Tibial nerve (tissue), 4 donors: ENCODE measurements at regions not wholly inside any gene's neighbourhood (a gene's known extent, or its start where the extent isn't known, plus 50 kb on each side); places are given as distances from the start of the nearest gene placed in this dataset.

Experiments used
- DNase-seq, 2 donors: peaks; one replicate each; pipeline ENCODE4 v3.0.0-alpha.2; 2019; ENCODE audit warnings: low spot score in 2 of 2
- H3K27ac ChIP-seq, 4 donors: fragments of 200-600 bp; sonication (generic) in 3 of 4; one replicate each; pipeline ENCODE4 v1.5.1; 2017 to 2019; ENCODE audit warnings: mild to moderate bottlenecking in 1 of 4
- H3K27me3 ChIP-seq, 2 donors: fragments of 200-600 bp; sonication (generic) in 1 of 2; one replicate each; pipeline versions ENCODE4 v1.5.1 to v1.6.0; 2017 to 2019
- H3K36me3 ChIP-seq, 3 donors: fragments of 200-600 bp; sonication (generic); one replicate each; pipeline ENCODE4 v1.5.1; 2018 to 2019
- H3K4me1 ChIP-seq, 4 donors: fragments of 200-600 bp; sonication (generic) in 3 of 4; one replicate each; pipeline ENCODE4 v1.5.1; 2017 to 2019
- H3K4me3 ChIP-seq, 4 donors: fragments of 200-600 bp; sonication (generic) in 3 of 4; one replicate each; pipeline ENCODE4 v1.5.1; 2017 to 2019; ENCODE audit warnings: mild to moderate bottlenecking in 1 of 4, moderate library complexity in 1 of 4
- H3K9me3 ChIP-seq, 4 donors: fragments of 200-600 bp; sonication (generic) in 3 of 4; one replicate each; pipeline ENCODE4 v1.5.1; 2017 to 2019
- EP300 ChIP-seq, 2 donors: sonication (generic); formaldehyde crosslinking; IDR thresholded peaks; one replicate each; pipeline ENCODE4 v1.6.1; 2017; ENCODE audit warnings: antibody characterized with exemption in 2 of 2, mild to moderate bottlenecking in 1 of 2
- POLR2A ChIP-seq, 2 donors: fragments of 450-650 bp; IDR thresholded peaks; one replicate each; pipeline ENCODE4 v1.6.1; 2017; ENCODE audit warnings: antibody characterized with exemption in 2 of 2, mild to moderate bottlenecking in 2 of 2, moderate library complexity in 2 of 2
- WGBS, 2 donors: methylation state at CpG; one replicate each; pipeline ENCODE4 v1.1.5; 2018; 5-methylcytosine and 5-hydroxymethylcytosine counted together
- TF ChIP-seq, protein P1 (sequence below), 5 experiments: fragments of 200-600 bp in 3 of 5; fragments of 450-650 bp in 2 of 5; sonication (generic) in 3 of 5; IDR thresholded peaks; one replicate each; pipeline ENCODE4 v1.5.1; 2016 to 2019; ENCODE audit warnings: antibody characterized with exemption in 5 of 5, mild to moderate bottlenecking in 3 of 5, moderate library complexity in 2 of 5

DNA sequence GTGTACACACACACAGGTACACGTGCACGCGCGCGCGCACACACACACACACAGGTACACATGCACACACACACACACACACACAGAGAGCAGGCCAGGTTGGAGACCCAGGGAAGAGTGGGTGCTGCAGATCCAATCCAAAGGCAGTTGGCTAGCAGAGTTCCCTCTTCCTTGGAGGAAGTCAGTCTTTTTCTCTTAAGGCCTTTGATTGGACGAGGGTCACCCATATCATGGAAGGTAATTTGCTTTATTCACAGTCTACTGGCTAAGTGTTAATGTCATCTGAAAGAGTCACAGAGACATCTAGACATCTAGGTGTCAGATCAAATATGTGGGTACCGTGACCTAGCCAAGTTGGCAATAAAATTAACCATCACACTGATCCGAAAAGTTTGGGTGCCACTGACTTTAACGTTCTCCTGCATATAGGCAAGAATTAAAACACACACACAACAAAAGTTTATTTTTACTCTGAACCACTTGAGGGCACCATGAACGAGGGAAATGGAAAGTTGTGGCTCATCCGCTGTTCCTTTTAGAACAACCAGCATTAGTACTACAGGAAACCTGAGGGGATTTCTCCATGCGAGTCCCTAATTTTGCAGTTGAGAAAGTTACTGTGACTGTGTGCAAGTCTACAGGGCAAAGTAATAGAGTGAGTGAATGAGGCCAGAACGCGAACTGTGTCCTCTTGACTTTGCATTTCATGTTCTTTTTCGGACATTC, 66.0 kb upstream of the STOX2 start:
- DNase-seq: no peak
- TF ChIP-seq, protein P1, sequence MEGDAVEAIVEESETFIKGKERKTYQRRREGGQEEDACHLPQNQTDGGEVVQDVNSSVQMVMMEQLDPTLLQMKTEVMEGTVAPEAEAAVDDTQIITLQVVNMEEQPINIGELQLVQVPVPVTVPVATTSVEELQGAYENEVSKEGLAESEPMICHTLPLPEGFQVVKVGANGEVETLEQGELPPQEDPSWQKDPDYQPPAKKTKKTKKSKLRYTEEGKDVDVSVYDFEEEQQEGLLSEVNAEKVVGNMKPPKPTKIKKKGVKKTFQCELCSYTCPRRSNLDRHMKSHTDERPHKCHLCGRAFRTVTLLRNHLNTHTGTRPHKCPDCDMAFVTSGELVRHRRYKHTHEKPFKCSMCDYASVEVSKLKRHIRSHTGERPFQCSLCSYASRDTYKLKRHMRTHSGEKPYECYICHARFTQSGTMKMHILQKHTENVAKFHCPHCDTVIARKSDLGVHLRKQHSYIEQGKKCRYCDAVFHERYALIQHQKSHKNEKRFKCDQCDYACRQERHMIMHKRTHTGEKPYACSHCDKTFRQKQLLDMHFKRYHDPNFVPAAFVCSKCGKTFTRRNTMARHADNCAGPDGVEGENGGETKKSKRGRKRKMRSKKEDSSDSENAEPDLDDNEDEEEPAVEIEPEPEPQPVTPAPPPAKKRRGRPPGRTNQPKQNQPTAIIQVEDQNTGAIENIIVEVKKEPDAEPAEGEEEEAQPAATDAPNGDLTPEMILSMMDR (IDR thresholded peaks at IDR 0.05): peak in 3 of 5 experiments; percentile 7 to 16 (median 16)
- TF ChIP-seq EP300 (IDR thresholded peaks at IDR 0.05): no peak
- peak overlapping the region in 1 of 4 donors; percentile 33 for H3K27ac ChIP-seq
- no peaks in the 10 kb centered on the region for H3K36me3 ChIP-seq
- H3K4me1 ChIP-seq: peaks cover 0 to 9% (median 3%) of the 10 kb centered on the region in 4 donors
- H3K9me3 ChIP-seq: no peaks in the 10 kb centered on the region
- no peaks in the 10 kb centered on the region for H3K27me3 ChIP-seq
- WGBS, 2 donors: 60 to 65% methylated on average over 16 of the region's 16 CpGs
- no peak overlapping the region for H3K4me3 ChIP-seq

- TF ChIP-seq, protein P1 (IDR thresholded peaks at IDR 0.05): peak; percentile 67 to 87 (median 84)
- TF ChIP-seq POLR2A (IDR thresholded peaks at IDR 0.05): no peak
- peak; percentile 76 to 91 for DNase-seq
- H3K9me3 ChIP-seq: no peaks in the 10 kb centered on the region
- no peaks in the 10 kb centered on the region for H3K36me3 ChIP-seq
- no peak overlapping the region for H3K4me3 ChIP-seq
- H3K27ac ChIP-seq: peak overlapping the region in 2 of 4 donors; percentile 12 to 33
- H3K4me1 ChIP-seq: peaks cover 0 to 9% (median 3%) of the 10 kb centered on the region in 4 donors
- H3K27me3 ChIP-seq: no peaks in the 10 kb centered on the region
- WGBS, 2 donors: 4 to 5% methylated on average over 5 of the region's 5 CpGs
Observed at GRCh38 chr4:183840311-183840710, 64.8 kb upstream of the STOX2 start.

DNA sequence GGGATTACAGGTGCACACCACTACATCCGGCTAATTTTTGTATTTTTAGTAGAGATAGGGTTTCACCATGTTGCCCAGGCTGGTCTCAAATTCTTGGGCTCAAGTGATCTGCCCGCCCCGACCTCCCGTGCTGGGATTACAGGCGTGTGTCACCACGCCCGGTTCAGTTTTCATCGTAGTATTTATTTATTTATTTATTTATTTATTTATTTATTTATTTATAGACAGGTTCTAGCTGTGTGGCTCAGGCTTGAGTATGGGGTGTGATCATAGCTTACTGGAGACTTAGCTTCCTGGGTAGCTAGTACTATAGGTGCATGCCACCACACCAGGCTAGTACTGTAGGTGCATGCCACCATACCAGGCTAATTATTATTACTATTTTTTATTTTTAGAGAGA, 64.1 kb upstream of the STOX2 start:
- no peak overlapping the region for H3K4me3 ChIP-seq
- H3K36me3 ChIP-seq: no peaks in the 10 kb centered on the region
- no peak for TF ChIP-seq POLR2A (IDR thresholded peaks at IDR 0.05)
- TF ChIP-seq, protein P1 (IDR thresholded peaks at IDR 0.05): no peak
- H3K27ac ChIP-seq: no peak overlapping the region
- no peaks in the 10 kb centered on the region for H3K9me3 ChIP-seq
- 90% methylated on average over 8 of the region's 8 CpGs for WGBS, 2 donors
- DNase-seq: no peak
- no peaks in the 10 kb centered on the region for H3K27me3 ChIP-seq
- H3K4me1 ChIP-seq: peaks cover 0 to 9% (median 3%) of the 10 kb centered on the region in 4 donors

GRCh38 chr4:183842129-183842528, 63.0 kb upstream of the STOX2 start:
- Histone ChIP-seq H3K36me3 (no peaks in the 10 kb centered on the region), H3K9me3 (peaks cover 0 to 8% (median under 1%) of the 10 kb centered on the region in 4 donors), H3K4me1 (peaks cover 0 to 9% (median 3%) of the 10 kb centered on the region in 4 donors), H3K4me3 (no peak overlapping the region), H3K27me3 (no peaks in the 10 kb centered on the region), H3K27ac (no peak overlapping the region)
- TF ChIP-seq, protein P1 (IDR thresholded peaks at IDR 0.05): no peak
- TF ChIP-seq POLR2A (IDR thresholded peaks at IDR 0.05) (no peak), EP300 (IDR thresholded peaks at IDR 0.05) (no peak)
- WGBS, 2 donors: 73 to 74% methylated on average over 3 of the region's 3 CpGs
- no peak for DNase-seq

DNA sequence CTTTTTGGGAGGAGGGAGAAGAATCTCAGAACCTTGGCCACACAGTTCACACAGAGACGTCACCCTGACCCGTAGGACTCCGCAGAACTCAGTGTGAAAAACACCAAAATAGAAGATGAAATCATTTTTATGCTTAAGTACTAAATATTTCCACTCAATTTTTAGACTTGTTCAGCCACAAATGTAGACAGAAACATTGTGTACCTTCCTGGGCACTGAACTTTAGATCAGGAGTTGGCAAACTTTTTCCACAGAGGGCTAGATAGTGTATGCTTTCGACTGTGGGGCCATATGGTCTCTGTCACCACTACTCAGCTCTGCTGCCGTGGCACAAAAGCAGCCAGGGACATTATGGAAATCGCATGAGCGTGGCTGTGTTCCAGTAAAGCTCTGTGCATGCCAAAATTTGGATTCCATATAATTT, 61.8 kb upstream of the STOX2 start:
- no peak for DNase-seq
- Histone ChIP-seq H3K4me3 (no peak overlapping the region), H3K36me3 (no peaks in the 10 kb centered on the region), H3K9me3 (peaks cover 0 to 13% (median 3%) of the 10 kb centered on the region in 4 donors), H3K27me3 (no peaks in the 10 kb centered on the region), H3K4me1 (peaks cover 0 to 9% (median 3%) of the 10 kb centered on the region in 4 donors), H3K27ac (no peak overlapping the region)
- TF ChIP-seq, protein P1 (IDR thresholded peaks at IDR 0.05): no peak
- TF ChIP-seq POLR2A (IDR thresholded peaks at IDR 0.05): no peak
- no peak for TF ChIP-seq EP300 (IDR thresholded peaks at IDR 0.05)
- WGBS, 2 donors: 55 to 68% methylated on average over 7 of the region's 7 CpGs
